ENCODE measurements at regions not wholly inside any gene's neighbourhood (a gene's known extent, or its start where the extent isn't known, plus 50 kb on each side); places are given as distances from the start of the nearest gene placed in this dataset.

DNA sequence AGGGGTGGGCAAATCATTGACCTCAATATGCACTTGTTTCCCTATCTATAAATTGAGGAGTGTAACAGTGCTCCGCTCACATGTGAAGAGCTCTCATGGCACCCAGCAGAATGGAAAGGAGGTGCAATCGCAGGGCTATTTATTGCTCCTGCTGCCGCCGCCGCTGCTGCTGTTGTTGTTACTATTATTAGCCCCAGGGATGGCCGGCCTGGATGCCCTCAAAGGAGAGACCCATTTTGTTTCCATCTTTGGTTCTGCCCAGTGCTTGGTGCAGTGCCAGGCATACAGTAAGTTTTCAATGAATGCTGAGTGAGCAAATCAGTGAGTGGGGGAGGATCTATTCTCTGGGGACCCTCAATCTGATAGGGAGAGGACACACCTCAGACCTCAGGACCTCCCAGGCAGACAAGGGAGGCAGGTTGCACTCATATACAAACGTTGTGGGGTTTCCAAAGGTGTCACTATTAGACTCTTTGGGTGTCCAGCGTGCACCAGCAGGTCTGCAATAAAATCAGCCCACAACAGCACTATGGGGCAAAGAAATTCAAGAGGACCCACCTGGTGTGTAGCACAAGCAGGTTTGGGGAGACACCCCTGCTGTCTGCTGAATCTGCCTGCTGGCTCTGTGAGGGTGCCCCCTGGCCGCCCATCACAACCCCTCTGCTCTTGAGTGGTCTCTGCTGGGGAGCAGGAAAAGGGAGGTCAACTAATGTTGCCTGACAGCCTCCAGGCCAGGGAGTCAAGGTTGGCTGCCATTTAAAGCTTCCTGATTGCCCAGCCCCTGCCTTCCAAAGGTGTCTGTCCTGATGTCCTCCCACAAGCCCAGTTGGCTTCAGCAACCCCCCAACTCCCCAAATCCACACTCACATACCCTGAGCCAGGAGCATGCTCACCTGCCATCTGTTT, 136.3 kb downstream of the ACTL8 start (continued):
- no peak for TF ChIP-seq CHD7 (IDR thresholded peaks at IDR 0.05; ENCODE audit: insufficient replicate concordance, low read length)
- TF ChIP-seq EGR1 (IDR thresholded peaks at IDR 0.05; ENCODE audit: borderline replicate concordance, low read depth, low read length), result no peak
- TF ChIP-seq, protein P1, sequence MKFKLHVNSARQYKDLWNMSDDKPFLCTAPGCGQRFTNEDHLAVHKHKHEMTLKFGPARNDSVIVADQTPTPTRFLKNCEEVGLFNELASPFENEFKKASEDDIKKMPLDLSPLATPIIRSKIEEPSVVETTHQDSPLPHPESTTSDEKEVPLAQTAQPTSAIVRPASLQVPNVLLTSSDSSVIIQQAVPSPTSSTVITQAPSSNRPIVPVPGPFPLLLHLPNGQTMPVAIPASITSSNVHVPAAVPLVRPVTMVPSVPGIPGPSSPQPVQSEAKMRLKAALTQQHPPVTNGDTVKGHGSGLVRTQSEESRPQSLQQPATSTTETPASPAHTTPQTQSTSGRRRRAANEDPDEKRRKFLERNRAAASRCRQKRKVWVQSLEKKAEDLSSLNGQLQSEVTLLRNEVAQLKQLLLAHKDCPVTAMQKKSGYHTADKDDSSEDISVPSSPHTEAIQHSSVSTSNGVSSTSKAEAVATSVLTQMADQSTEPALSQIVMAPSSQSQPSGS (IDR thresholded peaks at IDR 0.05; ENCODE audit: low read length), result no peak
- no peak for TF ChIP-seq CBX5 (IDR thresholded peaks at IDR 0.05; ENCODE audit: low read depth, low read length)
- no peak for TF ChIP-seq USF2 (IDR thresholded peaks at IDR 0.05; ENCODE audit: low read length)
